ENCODE measurements at regions not wholly inside any gene's neighbourhood (a gene's known extent, or its start where the extent isn't known, plus 50 kb on each side); places are given as distances from the start of the nearest gene placed in this dataset.

DNA sequence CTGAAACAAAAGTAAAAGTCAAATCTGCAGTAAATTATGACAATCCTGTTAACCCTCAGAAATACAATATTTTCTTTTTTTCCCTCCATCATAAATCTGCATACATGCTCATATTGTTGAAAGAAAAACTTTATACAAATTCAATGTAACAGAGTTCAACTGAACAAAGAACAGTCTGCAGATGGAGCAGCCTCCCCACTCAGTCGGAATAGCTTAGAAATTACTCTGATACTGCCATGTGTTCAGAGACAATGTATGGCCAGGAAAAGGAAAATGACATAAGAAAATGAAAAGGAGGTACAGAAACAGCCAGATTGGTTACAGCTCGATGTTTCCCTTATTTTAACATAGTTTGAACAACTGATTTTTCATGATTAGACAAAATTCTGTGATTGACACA, 651.9 kb upstream of the COBL start:
- BruUV-seq (replicated peaks), result no TSS peak
- H2BK20ac ChIP-seq (ENCODE audit: low read depth, low read length), result no peak overlapping the region
- in situ Hi-C loops (cut with MboI; ENCODE audit: low sequenced_read_pairs), result no loop called here
- no peak overlapping the region for H3K18ac ChIP-seq (ENCODE audit: low read depth, low read length)
- TF ChIP-seq MAZ (IDR thresholded peaks at IDR 0.05; ENCODE audit: borderline replicate concordance, low read depth, low read length) (no peak), POLR2A (IDR thresholded peaks at IDR 0.05; ENCODE audit: low read depth, low read length) (no peak)
- H4K5ac ChIP-seq (ENCODE audit: low read depth, low read length), result no peak overlapping the region
- no peaks in the 10 kb centered on the region for H3K79me1 ChIP-seq (ENCODE audit: low read depth in 1 of 2, low read length in 2 of 2)
- H3K27ac ChIP-seq (ENCODE audit: insufficient read depth, low read length), result no peak overlapping the region
- H3K56ac ChIP-seq (ENCODE audit: extremely low read depth, insufficient read depth, low read length), result no peak overlapping the region
- H2BK15ac ChIP-seq (ENCODE audit: low read depth, low read length), result no peak overlapping the region
- H3K14ac ChIP-seq (replicated peaks; ENCODE audit: low read depth, low read length), result no peak overlapping the region
- no peak overlapping the region for H2BK120ac ChIP-seq (ENCODE audit: low read depth, low read length)
- H3K23ac ChIP-seq (ENCODE audit: low read depth, low read length), result no peak overlapping the region
- H3K4me2 ChIP-seq (ENCODE audit: low read depth, low read length), result no peak overlapping the region
- intact Hi-C loops (cut with micrococcal nuclease), result no loop called here
- ChIA-PET CTCF (no interaction called here), POLR2A (ENCODE audit: unreplicated experiment) (no interaction called here)
- H2AK9ac ChIP-seq (replicated peaks; ENCODE audit: low read depth, low read length, poor library complexity), result no peak overlapping the region
- H4K8ac ChIP-seq (ENCODE audit: low read depth in 2 of 2, low read length in 2 of 2), result no peak overlapping the region
- no peaks in the 10 kb centered on the region for H3K27me3 ChIP-seq (ENCODE audit: control insufficient read depth, insufficient read depth, low read length)
- H3K9me1 ChIP-seq (ENCODE audit: insufficient read depth, low read length), result no peaks in the 10 kb centered on the region
- no peak overlapping the region for H2BK5ac ChIP-seq (ENCODE audit: low read depth, low read length, poor library complexity, severe bottlenecking)
- no peak for ATAC-seq (ENCODE audit: low read depth)
- no peak overlapping the region for H4K91ac ChIP-seq (ENCODE audit: insufficient read depth, low read depth, low read length)
- no CpG with 5 or more reads among the region's 2 CpGs for WGBS, 2 experiments (ENCODE audit: extremely low coverage in 2 of 2, insufficient read length in 1 of 2)
- no peaks in the 10 kb centered on the region for H4K20me1 ChIP-seq (ENCODE audit: insufficient read depth, low read length)
- H3K9me3 ChIP-seq (ENCODE audit: control insufficient read depth, insufficient read depth, low read length), result peaks cover 18% of the 10 kb centered on the region
- no peak for DNase-seq
- H3K4ac ChIP-seq (ENCODE audit: low read depth, low read length), result no peak overlapping the region
- no peaks in the 10 kb centered on the region for H3K36me3 ChIP-seq (ENCODE audit: control insufficient read depth, insufficient read depth, low read length)
- dilution Hi-C loops (cut with HindIII; ENCODE audit: low sequenced_read_pairs, unreplicated experiment), result no loop called here
- no peak overlapping the region for H3K9ac ChIP-seq (ENCODE audit: low read depth, low read length)
- no peak overlapping the region for H3K4me3 ChIP-seq (ENCODE audit: insufficient read depth, low read depth, low read length)
- H2AFZ ChIP-seq (replicated peaks; ENCODE audit: low read length, poor library complexity), result no peak overlapping the region
- no peak overlapping the region for H2AK5ac ChIP-seq (ENCODE audit: low read depth, low read length)
- H3K4me1 ChIP-seq (ENCODE audit: control insufficient read depth, insufficient read depth, low read length), result no peaks in the 10 kb centered on the region
